ENCODE measurements at regions not wholly inside any gene's neighbourhood (a gene's known extent, or its start where the extent isn't known, plus 50 kb on each side); places are given as distances from the start of the nearest gene placed in this dataset.

GRCh38 chr14:98082833-98083232, 1189.2 kb downstream of the BCL11B start:
- Mint-ChIP-seq H3K27me3 (ENCODE audit: low read depth, unreplicated experiment) (no peaks in the 10 kb centered on the region), H3K36me3 (ENCODE audit: low read depth, unreplicated experiment) (no peaks in the 10 kb centered on the region), H3K9me3 (ENCODE audit: unreplicated experiment) (no peaks in the 10 kb centered on the region), H3K4me1 (ENCODE audit: low read depth, unreplicated experiment) (peaks cover 2% of the 10 kb centered on the region), H3K4me3 (ENCODE audit: unreplicated experiment) (no peak overlapping the region), H3K27ac (ENCODE audit: unreplicated experiment) (no peak overlapping the region)
- Histone ChIP-seq H3K27me3 (ENCODE audit: insufficient read depth, low read length) (no peaks in the 10 kb centered on the region), H3K9me3 (ENCODE audit: insufficient read depth, low read depth, low read length) (no peaks in the 10 kb centered on the region), H3K4me2 (ENCODE audit: low read length) (no peak overlapping the region), H3K27ac (ENCODE audit: low read depth, low read length) (no peak overlapping the region), H3K79me2 (ENCODE audit: insufficient read depth, low read length) (no peaks in the 10 kb centered on the region), H3K4me1 (ENCODE audit: insufficient read depth, low read length) (no peaks in the 10 kb centered on the region), H3K9ac (ENCODE audit: low read length) (no peak overlapping the region), H3K4me3 (ENCODE audit: insufficient read depth, low read depth, low read length) (no peak overlapping the region), H3K36me3 (ENCODE audit: insufficient read depth, low read length) (no peaks in the 10 kb centered on the region), H2AFZ (ENCODE audit: low read depth, low read length) (no peak overlapping the region), H4K20me1 (ENCODE audit: insufficient read depth, low read length) (no peaks in the 10 kb centered on the region)
- no peak for DNase-seq (ENCODE audit: low read depth)
- TF ChIP-seq EZH2 (IDR thresholded peaks at IDR 0.05; ENCODE audit: insufficient read depth, low read length) = no peak
- TF ChIP-seq, protein P1, sequence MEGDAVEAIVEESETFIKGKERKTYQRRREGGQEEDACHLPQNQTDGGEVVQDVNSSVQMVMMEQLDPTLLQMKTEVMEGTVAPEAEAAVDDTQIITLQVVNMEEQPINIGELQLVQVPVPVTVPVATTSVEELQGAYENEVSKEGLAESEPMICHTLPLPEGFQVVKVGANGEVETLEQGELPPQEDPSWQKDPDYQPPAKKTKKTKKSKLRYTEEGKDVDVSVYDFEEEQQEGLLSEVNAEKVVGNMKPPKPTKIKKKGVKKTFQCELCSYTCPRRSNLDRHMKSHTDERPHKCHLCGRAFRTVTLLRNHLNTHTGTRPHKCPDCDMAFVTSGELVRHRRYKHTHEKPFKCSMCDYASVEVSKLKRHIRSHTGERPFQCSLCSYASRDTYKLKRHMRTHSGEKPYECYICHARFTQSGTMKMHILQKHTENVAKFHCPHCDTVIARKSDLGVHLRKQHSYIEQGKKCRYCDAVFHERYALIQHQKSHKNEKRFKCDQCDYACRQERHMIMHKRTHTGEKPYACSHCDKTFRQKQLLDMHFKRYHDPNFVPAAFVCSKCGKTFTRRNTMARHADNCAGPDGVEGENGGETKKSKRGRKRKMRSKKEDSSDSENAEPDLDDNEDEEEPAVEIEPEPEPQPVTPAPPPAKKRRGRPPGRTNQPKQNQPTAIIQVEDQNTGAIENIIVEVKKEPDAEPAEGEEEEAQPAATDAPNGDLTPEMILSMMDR (IDR thresholded peaks at IDR 0.05; ENCODE audit: insufficient read depth, low read depth, low read length) = no peak
- FAIRE-seq = no peak

DNA sequence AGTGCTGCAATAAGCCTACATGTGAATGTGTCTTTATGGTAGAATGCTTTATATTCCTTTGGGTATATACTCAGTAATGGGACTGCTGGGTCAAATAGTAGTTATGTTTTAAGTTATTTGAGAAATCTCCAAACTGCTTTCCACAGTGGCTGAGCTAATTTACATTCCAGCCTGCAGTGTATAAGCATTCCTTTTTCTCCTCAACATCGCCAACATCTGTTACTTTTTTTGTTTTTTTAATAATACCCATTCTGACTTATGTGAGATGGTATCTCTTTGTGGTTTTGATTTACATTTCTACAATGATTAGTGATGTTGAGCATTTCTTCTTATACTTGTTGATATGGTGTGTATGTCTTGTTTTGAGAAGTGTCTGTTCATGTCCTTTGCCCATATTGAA, 1186.2 kb downstream of the BCL11B start:
- H3K4me2 ChIP-seq (ENCODE audit: low read length) = no peak overlapping the region
- DNase-seq (ENCODE audit: low read depth) (peak; percentile 19), FAIRE-seq (no peak)
- Mint-ChIP-seq H3K36me3 (ENCODE audit: low read depth, unreplicated experiment) (no peaks in the 10 kb centered on the region), H3K4me1 (ENCODE audit: low read depth, unreplicated experiment) (peaks cover under 1% of the 10 kb centered on the region), H3K4me3 (ENCODE audit: unreplicated experiment) (no peak overlapping the region), H3K27me3 (ENCODE audit: low read depth, unreplicated experiment) (peaks cover 2% of the 10 kb centered on the region), H3K9me3 (ENCODE audit: unreplicated experiment) (no peaks in the 10 kb centered on the region), H3K27ac (ENCODE audit: unreplicated experiment) (no peak overlapping the region)
- TF ChIP-seq EZH2 (IDR thresholded peaks at IDR 0.05; ENCODE audit: insufficient read depth, low read length) = no peak
- TF ChIP-seq, protein P1 (IDR thresholded peaks at IDR 0.05; ENCODE audit: insufficient read depth, low read depth, low read length) = no peak
- no peak overlapping the region for H2AFZ ChIP-seq (ENCODE audit: low read depth, low read length)
- H3K27ac ChIP-seq (ENCODE audit: low read depth, low read length) = no peak overlapping the region
- no peak overlapping the region for H3K9ac ChIP-seq (ENCODE audit: low read length)
- no peaks in the 10 kb centered on the region for H4K20me1 ChIP-seq (ENCODE audit: insufficient read depth, low read length)
- no peaks in the 10 kb centered on the region for H3K27me3 ChIP-seq (ENCODE audit: insufficient read depth, low read length)
- H3K4me3 ChIP-seq (ENCODE audit: insufficient read depth, low read depth, low read length) = no peak overlapping the region
- H3K4me1 ChIP-seq (ENCODE audit: insufficient read depth, low read length) = no peaks in the 10 kb centered on the region
- H3K36me3 ChIP-seq (ENCODE audit: insufficient read depth, low read length) = no peaks in the 10 kb centered on the region
- H3K79me2 ChIP-seq (ENCODE audit: insufficient read depth, low read length) = no peaks in the 10 kb centered on the region
- no peaks in the 10 kb centered on the region for H3K9me3 ChIP-seq (ENCODE audit: insufficient read depth, low read depth, low read length)

DNA sequence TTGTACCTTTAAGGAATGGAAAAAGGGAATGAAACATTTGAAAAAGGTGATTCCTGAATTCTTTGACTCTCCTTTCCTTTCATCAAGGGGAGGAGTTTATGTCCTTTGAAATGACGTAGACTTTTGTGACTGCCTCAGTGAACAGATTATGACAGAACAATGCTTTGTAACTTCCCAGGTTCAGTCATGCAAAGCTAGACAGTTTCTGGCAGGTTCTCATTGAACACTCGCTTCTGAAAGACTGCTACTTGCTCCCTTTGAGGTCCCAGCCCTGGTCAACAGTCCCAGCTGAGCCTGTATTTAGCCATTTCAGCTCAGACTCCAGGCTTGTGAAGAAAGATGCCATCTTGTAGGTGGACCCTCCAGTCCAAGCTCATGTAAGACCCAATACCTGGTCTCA, 1178.9 kb downstream of the BCL11B start:
- Histone ChIP-seq H3K4me3 (ENCODE audit: insufficient read depth, low read depth, low read length) (no peak overlapping the region), H3K36me3 (ENCODE audit: insufficient read depth, low read length) (no peaks in the 10 kb centered on the region), H3K4me1 (ENCODE audit: insufficient read depth, low read length) (no peaks in the 10 kb centered on the region), H3K9me3 (ENCODE audit: insufficient read depth, low read depth, low read length) (peaks cover 7% of the 10 kb centered on the region), H4K20me1 (ENCODE audit: insufficient read depth, low read length) (no peaks in the 10 kb centered on the region), H3K27ac (ENCODE audit: low read depth, low read length) (no peak overlapping the region), H2AFZ (ENCODE audit: low read depth, low read length) (no peak overlapping the region), H3K9ac (ENCODE audit: low read length) (no peak overlapping the region), H3K27me3 (ENCODE audit: insufficient read depth, low read length) (peaks cover 2% of the 10 kb centered on the region), H3K4me2 (ENCODE audit: low read length) (no peak overlapping the region), H3K79me2 (ENCODE audit: insufficient read depth, low read length) (no peaks in the 10 kb centered on the region)
- no peak overlapping the region for H3K4me3 Mint-ChIP-seq (ENCODE audit: unreplicated experiment)
- FAIRE-seq (no peak), DNase-seq (ENCODE audit: low read depth) (no peak)
- TF ChIP-seq EZH2 (IDR thresholded peaks at IDR 0.05; ENCODE audit: insufficient read depth, low read length) = no peak
- TF ChIP-seq, protein P1 (IDR thresholded peaks at IDR 0.05; ENCODE audit: insufficient read depth, low read depth, low read length) = no peak
- peaks cover 7% of the 10 kb centered on the region for H3K4me1 Mint-ChIP-seq (ENCODE audit: low read depth, unreplicated experiment)
- peaks cover 3% of the 10 kb centered on the region for H3K9me3 Mint-ChIP-seq (ENCODE audit: unreplicated experiment)
- peaks cover 2% of the 10 kb centered on the region for H3K36me3 Mint-ChIP-seq (ENCODE audit: low read depth, unreplicated experiment)
- H3K27me3 Mint-ChIP-seq (ENCODE audit: low read depth, unreplicated experiment) = peaks cover 23% of the 10 kb centered on the region
- no peak overlapping the region for H3K27ac Mint-ChIP-seq (ENCODE audit: unreplicated experiment)

Data from astrocyte (in vitro differentiated cells and primary cell).